ENCODE measurements at regions not wholly inside any gene's neighbourhood (a gene's known extent, or its start where the extent isn't known, plus 50 kb on each side); places are given as distances from the start of the nearest gene placed in this dataset.

DNA sequence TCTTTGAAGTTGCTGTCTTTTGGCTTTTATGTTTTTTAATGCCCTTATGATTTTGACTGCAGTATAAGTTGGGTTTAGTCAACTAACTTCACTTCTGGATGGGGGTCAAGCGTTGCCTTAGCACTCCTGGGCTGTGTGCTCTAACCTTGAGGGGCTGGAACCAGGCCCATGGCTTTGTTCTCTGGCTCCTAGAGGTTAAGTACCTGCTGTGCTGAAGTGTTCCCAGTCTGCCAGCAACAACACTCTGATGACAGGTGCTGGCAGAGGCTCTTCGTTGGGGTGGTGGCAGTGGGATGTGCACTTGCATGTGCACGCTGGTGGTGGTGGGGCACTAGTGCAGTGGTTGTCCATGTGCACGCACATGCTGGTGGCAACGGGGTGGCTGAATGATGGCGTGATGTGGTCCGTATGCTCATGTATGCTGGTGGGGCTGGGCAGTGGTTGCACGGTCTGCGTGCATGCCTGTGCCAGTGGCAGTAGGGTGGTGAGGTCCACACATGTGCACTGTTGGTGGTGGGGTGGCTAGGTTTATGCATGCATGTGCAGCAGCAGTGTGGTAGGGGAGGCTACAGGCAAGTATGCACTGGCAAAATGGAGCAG is 447.8 kb upstream of the GOT2 start:
- TF ChIP-seq GATA2 (IDR thresholded peaks at IDR 0.05; ENCODE audit: low read depth, low read length) (no peak), GATA3 (IDR thresholded peaks at IDR 0.05; ENCODE audit: low read depth, low read length) (no peak)

All from SH-SY5Y (cell line).